ENCODE measurements at regions not wholly inside any gene's neighbourhood (a gene's known extent, or its start where the extent isn't known, plus 50 kb on each side); places are given as distances from the start of the nearest gene placed in this dataset.

DNA sequence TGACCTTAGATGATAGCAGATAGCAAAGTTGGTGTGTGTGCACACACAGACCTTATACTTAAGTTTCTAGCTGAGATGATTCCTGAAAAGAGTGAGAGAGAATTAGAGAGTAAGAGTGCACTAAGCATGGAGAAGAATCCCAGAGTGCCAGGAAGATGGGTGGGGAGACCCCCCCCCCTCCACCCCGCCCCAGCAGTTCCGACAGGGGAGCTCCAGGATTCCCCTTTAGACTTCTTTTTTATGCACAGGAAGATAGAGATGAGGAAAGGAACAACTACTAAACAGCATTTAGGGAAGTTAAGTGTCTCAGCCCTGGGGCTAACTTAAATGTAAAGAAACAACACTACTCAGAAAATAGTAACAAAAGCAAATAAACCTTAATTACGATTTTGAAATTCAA lies 878.0 kb upstream of the GOT2 start:
- TF ChIP-seq, protein P1, sequence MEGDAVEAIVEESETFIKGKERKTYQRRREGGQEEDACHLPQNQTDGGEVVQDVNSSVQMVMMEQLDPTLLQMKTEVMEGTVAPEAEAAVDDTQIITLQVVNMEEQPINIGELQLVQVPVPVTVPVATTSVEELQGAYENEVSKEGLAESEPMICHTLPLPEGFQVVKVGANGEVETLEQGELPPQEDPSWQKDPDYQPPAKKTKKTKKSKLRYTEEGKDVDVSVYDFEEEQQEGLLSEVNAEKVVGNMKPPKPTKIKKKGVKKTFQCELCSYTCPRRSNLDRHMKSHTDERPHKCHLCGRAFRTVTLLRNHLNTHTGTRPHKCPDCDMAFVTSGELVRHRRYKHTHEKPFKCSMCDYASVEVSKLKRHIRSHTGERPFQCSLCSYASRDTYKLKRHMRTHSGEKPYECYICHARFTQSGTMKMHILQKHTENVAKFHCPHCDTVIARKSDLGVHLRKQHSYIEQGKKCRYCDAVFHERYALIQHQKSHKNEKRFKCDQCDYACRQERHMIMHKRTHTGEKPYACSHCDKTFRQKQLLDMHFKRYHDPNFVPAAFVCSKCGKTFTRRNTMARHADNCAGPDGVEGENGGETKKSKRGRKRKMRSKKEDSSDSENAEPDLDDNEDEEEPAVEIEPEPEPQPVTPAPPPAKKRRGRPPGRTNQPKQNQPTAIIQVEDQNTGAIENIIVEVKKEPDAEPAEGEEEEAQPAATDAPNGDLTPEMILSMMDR (IDR thresholded peaks at IDR 0.05; ENCODE audit: low read depth, low read length, poor library complexity, severe bottlenecking) = no peak
- TF ChIP-seq EZH2phosphoT487 (IDR thresholded peaks at IDR 0.05; ENCODE audit: borderline replicate concordance, low read length) = no peak

All from DOHH2 (cell line).